ENCODE measurements at regions not wholly inside any gene's neighbourhood (a gene's known extent, or its start where the extent isn't known, plus 50 kb on each side); places are given as distances from the start of the nearest gene placed in this dataset.

GRCh38 chr5:117681431-117682254 lies 1107.0 kb upstream of the SEMA6A start:
- H3K27me3 ChIP-seq (ENCODE audit: control insufficient read depth, insufficient read depth, low read length), result no peaks in the 10 kb centered on the region
- no peak overlapping the region for H3K4me3 ChIP-seq (ENCODE audit: low read depth, low read length)
- no peaks in the 10 kb centered on the region for H3K36me3 ChIP-seq (ENCODE audit: control insufficient read depth, insufficient read depth, low read length)
- no peak for DNase-seq (ENCODE audit: low read depth)
- no peak for TF ChIP-seq CTCF (IDR thresholded peaks at IDR 0.05; ENCODE audit: insufficient read depth, low read length, poor library complexity, severe bottlenecking)

GRCh38 chr5:117680426-117680825 lies 1105.8 kb upstream of the SEMA6A start:
- no peaks in the 10 kb centered on the region for H3K36me3 ChIP-seq (ENCODE audit: control insufficient read depth, insufficient read depth, low read length)
- no peak for TF ChIP-seq CTCF (IDR thresholded peaks at IDR 0.05; ENCODE audit: insufficient read depth, low read length, poor library complexity, severe bottlenecking)
- DNase-seq (ENCODE audit: low read depth), result no peak
- no peak overlapping the region for H3K4me3 ChIP-seq (ENCODE audit: low read depth, low read length)
- no peaks in the 10 kb centered on the region for H3K27me3 ChIP-seq (ENCODE audit: control insufficient read depth, insufficient read depth, low read length)

- no peaks in the 10 kb centered on the region for H3K36me3 ChIP-seq (ENCODE audit: control insufficient read depth, insufficient read depth, low read length)
- no peaks in the 10 kb centered on the region for H3K27me3 ChIP-seq (ENCODE audit: control insufficient read depth, insufficient read depth, low read length)
- TF ChIP-seq CTCF (IDR thresholded peaks at IDR 0.05; ENCODE audit: insufficient read depth, low read length, poor library complexity, severe bottlenecking), result no peak
- no peak overlapping the region for H3K4me3 ChIP-seq (ENCODE audit: low read depth, low read length)
- no peak for DNase-seq (ENCODE audit: low read depth)
Measured at GRCh38 chr5:117679046-117679445, 1104.4 kb upstream of the SEMA6A start.

- DNase-seq (ENCODE audit: low read depth), result no peak
- no peak for TF ChIP-seq CTCF (IDR thresholded peaks at IDR 0.05; ENCODE audit: insufficient read depth, low read length, poor library complexity, severe bottlenecking)
- Histone ChIP-seq H3K36me3 (ENCODE audit: control insufficient read depth, insufficient read depth, low read length) (no peaks in the 10 kb centered on the region), H3K27me3 (ENCODE audit: control insufficient read depth, insufficient read depth, low read length) (no peaks in the 10 kb centered on the region), H3K4me3 (ENCODE audit: low read depth, low read length) (no peak overlapping the region)
Measured at GRCh38 chr5:117675646-117676045, 1101.0 kb upstream of the SEMA6A start.

GRCh38 chr5:117671551-117671950 lies 1096.9 kb upstream of the SEMA6A start:
- Histone ChIP-seq H3K4me3 (ENCODE audit: low read depth, low read length) (no peak overlapping the region), H3K27me3 (ENCODE audit: control insufficient read depth, insufficient read depth, low read length) (no peaks in the 10 kb centered on the region), H3K36me3 (ENCODE audit: control insufficient read depth, insufficient read depth, low read length) (no peaks in the 10 kb centered on the region)
- DNase-seq (ENCODE audit: low read depth), result no peak
- TF ChIP-seq CTCF (IDR thresholded peaks at IDR 0.05; ENCODE audit: insufficient read depth, low read length, poor library complexity, severe bottlenecking), result no peak

GRCh38 chr5:117667105-117667504 lies 1092.5 kb upstream of the SEMA6A start:
- no peak overlapping the region for H3K4me3 ChIP-seq (ENCODE audit: low read depth, low read length)
- TF ChIP-seq CTCF (IDR thresholded peaks at IDR 0.05; ENCODE audit: insufficient read depth, low read length, poor library complexity, severe bottlenecking), result no peak
- H3K36me3 ChIP-seq (ENCODE audit: control insufficient read depth, insufficient read depth, low read length), result no peaks in the 10 kb centered on the region
- no peak for DNase-seq (ENCODE audit: low read depth)
- H3K27me3 ChIP-seq (ENCODE audit: control insufficient read depth, insufficient read depth, low read length), result no peaks in the 10 kb centered on the region

Measured in kidney epithelial cell (primary cell).